ENCODE measurements at regions not wholly inside any gene's neighbourhood (a gene's known extent, or its start where the extent isn't known, plus 50 kb on each side); places are given as distances from the start of the nearest gene placed in this dataset.

- H3K27me3 Mint-ChIP-seq (ENCODE audit: low read depth), result no peaks in the 10 kb centered on the region
- H3K27ac Mint-ChIP-seq (ENCODE audit: unreplicated experiment), result no peak overlapping the region
- H3K36me3 Mint-ChIP-seq (ENCODE audit: low read depth), result no peaks in the 10 kb centered on the region
- DNase-seq (ENCODE audit: low spot score), result no peak
- no peak overlapping the region for H3K4me3 Mint-ChIP-seq (ENCODE audit: unreplicated experiment)
- no peak for TF ChIP-seq CTCF (IDR thresholded peaks at IDR 0.05)
- peaks cover 3% of the 10 kb centered on the region for H3K9me3 Mint-ChIP-seq (ENCODE audit: low read depth)
- H3K4me1 Mint-ChIP-seq (ENCODE audit: low read depth), result peaks cover 31% of the 10 kb centered on the region
Observed at GRCh38 chr13:48816700-48817099, 159.0 kb upstream of the FNDC3A start.

GRCh38 chr13:48817166-48817802 is 158.4 kb upstream of the FNDC3A start:
- Mint-ChIP-seq H3K9me3 (ENCODE audit: low read depth) (peaks cover 3% of the 10 kb centered on the region), H3K4me1 (ENCODE audit: low read depth) (peaks cover 31% of the 10 kb centered on the region), H3K27me3 (ENCODE audit: low read depth) (no peaks in the 10 kb centered on the region), H3K27ac (ENCODE audit: unreplicated experiment) (no peak overlapping the region), H3K4me3 (ENCODE audit: unreplicated experiment) (no peak overlapping the region), H3K36me3 (ENCODE audit: low read depth) (no peaks in the 10 kb centered on the region)
- no peak for TF ChIP-seq CTCF (IDR thresholded peaks at IDR 0.05)
- no peak for DNase-seq (ENCODE audit: low spot score)

GRCh38 chr13:48818495-48819356 is 157.0 kb upstream of the FNDC3A start:
- no peak for TF ChIP-seq CTCF (IDR thresholded peaks at IDR 0.05)
- H3K27ac Mint-ChIP-seq (ENCODE audit: unreplicated experiment), result peak overlapping the region; percentile 93
- H3K4me1 Mint-ChIP-seq (ENCODE audit: low read depth), result peaks cover 26% of the 10 kb centered on the region
- H3K27me3 Mint-ChIP-seq (ENCODE audit: low read depth), result no peaks in the 10 kb centered on the region
- no peaks in the 10 kb centered on the region for H3K36me3 Mint-ChIP-seq (ENCODE audit: low read depth)
- no peaks in the 10 kb centered on the region for H3K9me3 Mint-ChIP-seq (ENCODE audit: low read depth)
- H3K4me3 Mint-ChIP-seq (ENCODE audit: unreplicated experiment), result no peak overlapping the region
- DNase-seq (ENCODE audit: low spot score), result no peak

- Mint-ChIP-seq H3K27ac (ENCODE audit: unreplicated experiment) (peak overlapping the region; percentile 27), H3K27me3 (ENCODE audit: low read depth) (no peaks in the 10 kb centered on the region), H3K4me1 (ENCODE audit: low read depth) (peaks cover 25% of the 10 kb centered on the region)
Observed at GRCh38 chr13:48819376-48819775, 156.3 kb upstream of the FNDC3A start.

More at GRCh38 chr13:48819376-48819775, 156.3 kb upstream of the FNDC3A start:
- no peak for DNase-seq (ENCODE audit: low spot score)
- Mint-ChIP-seq H3K4me3 (ENCODE audit: unreplicated experiment) (no peak overlapping the region), H3K36me3 (ENCODE audit: low read depth) (no peaks in the 10 kb centered on the region), H3K9me3 (ENCODE audit: low read depth) (no peaks in the 10 kb centered on the region)
- TF ChIP-seq CTCF (IDR thresholded peaks at IDR 0.05), result no peak

All from chondrocyte (in vitro differentiated cells).